PC-9 (cell line): ENCODE measurements at regions not wholly inside any gene's neighbourhood (a gene's known extent, or its start where the extent isn't known, plus 50 kb on each side); places are given as distances from the start of the nearest gene placed in this dataset.

Experiments used
- CTCF ChIP-seq: fragments of 200-600 bp; sonication (generic); conservative IDR thresholded peaks from 2 replicates; pipeline ENCODE4 v1.6.1; 2017; ENCODE audit warnings: mixed run types, antibody characterized with exemption, mild to moderate bottlenecking, moderate library complexity
- EZH2 ChIP-seq: fragments of 200-600 bp; sonication (generic); IDR thresholded peaks from 2 replicates; pipeline ENCODE4 v1.8.0; 2017; ENCODE audit warnings: antibody characterized with exemption, low read depth

- TF ChIP-seq CTCF (no peak), EZH2 (no peak)
Measured at GRCh38 chr6:164144316-164144715, 729.8 kb downstream of the QKI start.
